Ishikawa (cell line): ENCODE measurements at regions not wholly inside any gene's neighbourhood (a gene's known extent, or its start where the extent isn't known, plus 50 kb on each side); places are given as distances from the start of the nearest gene placed in this dataset.

Experiments used
- CEBPB ChIP-seq: IDR thresholded peaks from 2 replicates; pipeline ENCODE4 v1.6.1; 2012
- EP300 ChIP-seq: IDR thresholded peaks from 2 replicates; pipeline ENCODE4 v1.6.1; 2012; ENCODE audit warnings: borderline replicate concordance
- YY1 ChIP-seq: IDR thresholded peaks from 2 replicates; pipeline ENCODE4 v1.6.1; 2012; ENCODE audit warnings: low read depth
- TF ChIP-seq, protein P1 (sequence below): IDR thresholded peaks from 2 replicates; pipeline ENCODE4 v1.6.1; 2012

DNA sequence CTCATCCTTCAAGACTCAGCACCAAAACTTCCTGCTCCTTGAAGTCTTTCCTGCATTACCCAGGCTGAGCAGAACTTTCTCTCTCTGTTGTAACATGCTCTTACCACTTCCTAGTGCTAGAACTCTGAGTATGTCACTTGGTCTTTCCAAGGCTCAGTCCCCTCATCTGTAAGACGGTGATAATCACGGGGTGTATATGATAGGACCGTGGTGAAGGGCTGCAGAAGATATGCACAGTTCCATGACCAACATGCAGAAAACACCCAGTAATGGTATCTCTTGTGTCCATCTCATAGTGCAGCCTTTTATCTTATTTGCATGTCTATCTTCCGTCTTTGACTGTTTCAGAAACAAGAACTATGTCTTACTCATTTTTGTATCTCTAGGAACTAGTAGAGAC, 154.5 kb downstream of the ZNF621 start:
- no peak for TF ChIP-seq EP300
- TF ChIP-seq YY1 = no peak
- TF ChIP-seq, protein P1, sequence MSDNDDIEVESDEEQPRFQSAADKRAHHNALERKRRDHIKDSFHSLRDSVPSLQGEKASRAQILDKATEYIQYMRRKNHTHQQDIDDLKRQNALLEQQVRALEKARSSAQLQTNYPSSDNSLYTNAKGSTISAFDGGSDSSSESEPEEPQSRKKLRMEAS = no peak
- no peak for TF ChIP-seq CEBPB
